ENCODE measurements at regions not wholly inside any gene's neighbourhood (a gene's known extent, or its start where the extent isn't known, plus 50 kb on each side); places are given as distances from the start of the nearest gene placed in this dataset.
A peak's percentile ranks its signal among the peaks of the same experiment; 100 is the strongest.
"Not testable (repeated sequence)": the region's sequence is repeated elsewhere in the genome, so short reads cannot be mapped to it uniquely, and the experiment has no call there.

GRCh38 chr6:85126485-85127167, 323.3 kb upstream of the NT5E start:
- peak; percentile 9 for DNase-seq

GRCh38 chr6:85125526-85125925, 324.4 kb upstream of the NT5E start:
- no peak for DNase-seq

DNA sequence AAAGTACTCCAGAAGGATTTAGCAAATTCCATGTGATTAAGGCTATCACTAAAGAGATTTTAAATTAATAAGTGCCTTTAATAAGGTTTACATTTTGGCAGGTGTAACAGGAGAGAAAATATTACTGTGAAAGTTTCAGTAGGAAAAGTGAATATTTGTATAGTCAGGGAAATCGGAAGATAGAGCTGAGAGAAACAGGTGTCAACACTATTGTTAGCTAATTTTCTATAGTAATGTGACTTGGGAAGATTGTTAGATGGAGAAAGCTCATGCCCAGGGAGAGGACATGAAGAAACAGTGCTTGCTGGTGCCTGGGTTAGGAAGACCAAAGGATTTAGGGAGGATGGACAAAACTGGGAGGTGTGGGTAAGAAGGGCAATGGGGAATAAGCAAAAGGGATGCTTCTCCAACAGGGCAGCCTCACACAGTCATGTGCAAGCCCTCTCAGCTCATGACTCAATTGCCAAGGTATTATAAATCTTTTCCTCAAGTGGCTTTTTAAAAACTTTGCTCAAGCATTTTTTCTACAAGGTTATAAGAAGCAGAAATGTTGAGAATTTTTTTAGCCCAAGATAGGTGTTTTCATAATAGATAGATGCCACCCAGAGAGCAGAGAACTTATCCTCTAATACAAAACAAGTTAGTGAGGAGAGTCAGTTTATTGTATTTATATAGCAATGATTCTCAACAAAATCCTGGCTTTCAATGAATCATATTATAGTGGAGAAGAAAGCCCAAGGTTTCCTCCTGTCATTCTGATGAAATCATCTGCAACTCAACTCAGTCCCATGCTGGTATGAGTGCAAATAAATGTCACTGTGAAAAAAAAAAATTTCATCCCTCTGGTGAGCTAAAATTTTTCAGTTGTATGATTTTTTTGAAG, 325.2 kb upstream of the NT5E start:
- DNase-seq, result no peak

DNA sequence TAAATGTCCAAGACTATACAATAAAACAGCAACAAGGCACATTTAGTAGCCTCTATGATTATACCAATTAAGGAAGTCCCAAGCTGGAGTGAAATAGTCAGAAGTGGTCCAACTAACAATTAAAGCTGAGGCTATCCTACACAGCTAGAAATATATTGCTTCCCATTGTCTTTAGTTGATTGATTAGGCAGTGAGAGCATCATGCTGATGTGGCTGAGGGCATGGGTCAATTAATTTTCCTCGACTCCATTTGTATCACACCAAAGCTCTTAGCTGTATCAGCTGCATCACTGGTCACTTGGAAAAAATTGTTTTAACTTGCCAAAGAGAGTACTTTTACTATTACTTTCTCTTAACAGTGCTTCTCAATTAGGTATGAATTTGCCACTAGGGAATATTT, 328.7 kb upstream of the NT5E start:
- no peak for DNase-seq

GRCh38 chr6:85118652-85119235, 331.1 kb upstream of the NT5E start:
- no peak for DNase-seq

DNA sequence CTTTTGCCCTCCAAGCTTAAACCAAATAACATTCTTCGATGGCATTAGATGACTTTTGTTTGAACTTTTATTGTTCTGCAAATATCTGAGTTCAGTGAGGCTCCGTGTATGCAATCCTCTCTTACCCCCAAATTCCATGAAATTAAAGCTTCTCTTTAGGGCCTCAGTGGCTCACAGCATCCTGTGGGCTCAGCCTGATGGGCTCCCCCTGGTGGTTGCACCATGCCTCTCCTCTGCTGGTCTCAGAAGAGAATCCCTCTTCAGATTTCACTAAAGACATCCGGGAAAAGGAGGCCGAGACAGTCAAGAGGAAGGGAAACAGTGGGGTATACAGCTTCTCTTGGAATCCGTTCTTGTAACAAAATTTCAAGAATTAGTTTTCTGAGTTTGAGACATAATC, 331.6 kb upstream of the NT5E start:
- no peak for DNase-seq

DNA sequence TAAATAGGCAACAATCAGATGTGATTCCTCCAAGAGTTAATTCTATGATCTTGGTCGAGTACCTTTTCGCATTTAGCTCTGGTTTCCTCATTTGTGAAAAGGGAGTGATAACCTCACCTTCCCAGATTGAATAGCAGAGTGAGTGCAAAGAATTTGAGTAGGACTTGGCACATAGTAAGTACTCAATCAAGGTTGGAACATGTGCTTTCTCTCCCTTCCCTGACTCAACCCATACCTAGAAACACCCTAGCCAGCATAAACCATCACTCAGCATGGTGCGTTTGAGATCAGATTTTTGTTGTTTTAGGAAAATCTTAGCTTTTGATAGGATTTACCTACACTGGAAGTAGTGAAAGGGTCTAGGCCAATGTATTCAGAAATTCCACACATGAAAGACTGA, 333.4 kb upstream of the NT5E start:
- DNase-seq, result no peak

DNA sequence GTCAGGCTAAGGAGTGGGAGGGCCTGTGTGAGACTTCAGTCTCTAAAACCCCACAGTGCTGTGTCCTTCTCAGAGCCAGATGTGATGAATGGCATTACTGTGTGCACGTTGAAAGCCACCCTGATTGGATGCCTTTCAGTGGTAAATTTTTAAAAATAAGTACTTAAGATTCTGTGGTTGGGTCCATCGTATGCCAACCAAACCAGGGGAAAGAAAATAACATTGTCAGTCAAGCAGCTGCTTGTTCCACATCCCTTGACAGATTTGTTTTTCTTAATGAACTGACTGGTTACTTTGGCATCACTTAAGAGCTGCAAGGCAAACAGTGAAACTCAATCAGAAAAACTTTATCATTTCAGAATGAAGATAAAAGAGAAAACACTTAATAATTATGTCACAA, 334.0 kb upstream of the NT5E start:
- DNase-seq, result no peak

DNA sequence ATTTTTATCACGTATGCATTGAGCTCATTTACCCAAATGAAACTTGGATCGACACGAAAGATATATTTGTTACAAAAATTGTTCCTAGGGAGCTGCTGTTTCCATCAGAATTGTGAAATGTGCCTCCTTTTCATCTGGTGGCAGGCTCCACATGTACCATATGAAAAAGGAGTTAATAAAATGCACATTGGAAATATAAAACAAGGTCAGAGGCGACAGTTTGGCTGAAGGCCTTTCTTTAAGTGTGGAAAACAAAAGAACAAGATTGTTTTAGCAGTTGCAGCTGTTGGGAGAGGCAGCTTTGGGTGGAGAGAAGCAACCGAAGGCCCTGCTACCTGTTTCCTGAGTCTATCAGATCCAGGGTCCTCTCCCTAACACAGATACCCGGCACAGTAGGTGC, 334.5 kb upstream of the NT5E start:
- DNase-seq, result no peak

- no peak for DNase-seq
Measured at GRCh38 chr6:85114581-85114935, 335.3 kb upstream of the NT5E start.

GRCh38 chr6:85113934-85114580, 335.8 kb upstream of the NT5E start:
- no peak for DNase-seq

GRCh38 chr6:85112540-85112939, 337.3 kb upstream of the NT5E start:
- DNase-seq, result no peak

DNA sequence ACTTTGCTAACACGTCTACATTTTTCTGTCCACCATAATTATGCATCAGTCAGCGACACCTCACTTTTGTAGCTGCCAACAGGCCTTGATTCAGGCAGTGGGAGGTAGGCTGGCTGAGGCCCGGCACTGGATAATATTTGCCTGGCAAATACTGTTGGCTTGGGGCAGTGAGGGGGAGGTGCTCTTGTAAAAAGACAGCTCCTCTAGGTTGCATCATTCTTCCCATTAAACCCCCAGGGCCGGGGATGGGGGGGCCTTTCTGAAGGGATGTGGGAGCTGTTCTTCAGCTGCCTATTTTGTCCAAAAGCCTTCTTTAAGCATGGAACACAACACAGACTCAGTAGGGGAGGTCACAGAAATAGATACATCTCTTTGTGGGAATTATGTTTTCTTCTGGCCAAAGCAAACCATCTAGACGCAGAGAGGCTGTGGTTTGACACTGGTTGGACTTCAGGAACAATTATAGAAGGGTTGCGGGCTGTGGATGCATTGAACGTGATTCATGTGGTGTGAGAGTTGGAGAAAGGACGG, 338.3 kb upstream of the NT5E start:
- DNase-seq, result no peak

DNA sequence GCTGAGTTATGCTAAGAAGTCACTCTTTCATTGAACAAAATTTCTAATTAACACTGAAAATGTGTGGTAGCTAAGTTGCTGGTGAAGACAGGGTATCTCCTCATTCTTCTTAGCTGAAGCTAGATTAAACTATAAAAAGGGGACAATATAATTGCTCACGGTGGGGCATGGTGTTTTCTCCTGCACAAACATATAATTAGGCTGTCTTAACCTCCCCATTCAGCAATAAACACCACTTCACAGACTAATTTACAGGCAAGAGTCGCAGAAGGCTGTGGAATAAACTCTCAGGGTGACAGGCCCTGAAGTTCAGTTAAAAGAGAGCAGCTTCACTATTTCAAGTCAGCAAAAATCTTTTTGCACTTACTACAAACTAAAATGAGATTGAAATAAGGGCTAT, 338.9 kb upstream of the NT5E start:
- DNase-seq, result no peak

DNA sequence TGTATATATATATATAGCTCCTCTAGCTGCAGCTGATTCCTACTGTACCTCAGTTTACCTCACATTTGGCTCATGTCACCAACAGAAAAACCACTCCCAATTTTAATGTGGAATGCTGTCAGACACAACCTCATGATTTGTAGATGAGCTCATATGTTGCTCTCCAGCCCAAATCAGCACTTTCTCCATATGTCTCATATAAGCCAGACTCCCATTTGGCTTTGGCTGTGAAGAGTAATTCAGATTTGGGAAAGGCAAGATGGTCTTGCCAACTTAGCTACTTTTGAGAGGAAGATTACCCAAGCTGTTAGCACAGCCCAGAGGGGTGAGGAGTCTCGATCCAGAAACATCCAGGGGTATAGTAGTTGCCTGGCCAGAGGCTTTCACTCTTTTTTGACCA, 342.2 kb upstream of the NT5E start:
- DNase-seq, result no peak

DNA sequence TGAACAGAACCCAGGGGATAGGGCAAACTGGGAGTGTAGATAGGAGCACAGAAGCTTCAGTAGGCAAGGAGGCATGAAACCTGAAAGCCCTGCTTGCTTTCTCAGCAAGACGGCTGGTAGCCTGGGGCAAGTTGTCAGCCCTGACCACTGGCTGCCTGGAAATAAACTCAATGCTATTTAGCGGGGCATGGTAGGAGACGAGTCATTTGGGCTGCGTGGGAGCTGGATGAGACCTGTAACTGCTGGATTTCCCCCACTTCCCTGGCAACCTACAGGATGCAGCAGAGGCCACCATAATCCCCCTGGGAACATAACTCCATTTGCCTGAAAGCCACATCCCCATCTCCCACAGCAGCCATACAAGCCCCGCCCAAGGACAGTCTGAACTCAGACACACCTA, 332.6 kb upstream of the TBX18 start:
- no peak for DNase-seq

DNA sequence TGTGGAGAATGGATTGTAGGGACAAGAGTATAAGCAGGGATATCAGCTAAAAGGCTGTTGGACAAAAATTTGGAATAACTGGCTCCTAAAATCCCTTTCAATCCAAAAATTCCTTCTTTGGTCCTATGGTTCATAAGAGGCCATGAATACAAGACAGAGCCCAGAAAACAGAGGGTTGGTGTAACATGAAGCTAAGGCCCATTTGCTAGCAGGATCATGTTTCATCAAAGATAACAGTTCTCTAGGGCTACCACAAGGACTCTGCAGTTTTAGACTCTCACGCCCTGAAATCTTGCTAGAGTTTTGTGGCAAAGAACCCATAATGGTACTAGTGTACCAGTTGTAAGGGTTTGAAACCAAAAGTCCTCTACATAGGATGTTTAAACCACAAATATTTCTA, 327.8 kb upstream of the TBX18 start:
- no peak for DNase-seq

DNA sequence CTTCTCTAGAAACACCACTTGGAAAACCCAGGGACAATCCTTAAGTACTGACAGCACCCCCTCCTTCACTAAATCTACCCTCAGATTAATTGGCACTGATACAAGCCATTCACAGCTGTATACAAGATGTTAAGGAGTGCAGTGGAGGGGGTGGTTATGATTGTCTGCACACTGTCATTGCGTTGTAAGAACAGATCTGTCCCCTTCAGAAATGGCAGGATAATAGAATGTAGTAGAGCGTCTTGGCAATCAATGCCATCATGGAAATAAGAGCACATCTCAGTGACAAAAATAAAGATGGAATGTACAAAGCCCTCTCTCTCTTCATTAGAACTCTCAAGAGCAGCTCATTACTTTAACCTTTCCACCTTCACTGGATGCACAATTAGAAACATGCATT, 324.9 kb upstream of the TBX18 start:
- DNase-seq, result no peak

DNA sequence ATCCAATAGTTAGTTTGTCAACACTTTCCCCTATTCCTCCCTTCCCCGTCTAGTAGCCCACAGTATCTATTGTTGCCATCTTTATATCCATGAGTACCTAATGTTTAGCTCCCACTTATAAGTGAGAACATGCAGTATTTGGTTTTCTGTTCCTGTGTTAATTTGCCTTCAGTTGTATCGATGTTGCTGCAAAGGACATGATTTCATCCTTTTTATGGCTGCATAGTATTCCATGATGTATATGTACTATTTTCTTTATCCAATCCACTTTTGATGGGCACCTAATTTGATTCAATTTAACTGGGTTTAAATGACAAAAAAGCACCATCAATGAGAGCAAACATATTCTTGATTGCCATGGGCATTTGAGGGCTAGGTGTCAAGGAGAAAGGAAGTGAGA, 321.5 kb upstream of the TBX18 start:
- no peak for DNase-seq

GRCh38 chr6:85081102-85081501, 316.7 kb upstream of the TBX18 start:
- no peak for DNase-seq

- DNase-seq, result no peak
Measured at GRCh38 chr6:85079761-85080160, 315.4 kb upstream of the TBX18 start.

GRCh38 chr6:85078058-85078457, 313.7 kb upstream of the TBX18 start:
- no peak for DNase-seq

- DNase-seq, result no peak
Measured at GRCh38 chr6:85077098-85077497, 312.7 kb upstream of the TBX18 start.

DNA sequence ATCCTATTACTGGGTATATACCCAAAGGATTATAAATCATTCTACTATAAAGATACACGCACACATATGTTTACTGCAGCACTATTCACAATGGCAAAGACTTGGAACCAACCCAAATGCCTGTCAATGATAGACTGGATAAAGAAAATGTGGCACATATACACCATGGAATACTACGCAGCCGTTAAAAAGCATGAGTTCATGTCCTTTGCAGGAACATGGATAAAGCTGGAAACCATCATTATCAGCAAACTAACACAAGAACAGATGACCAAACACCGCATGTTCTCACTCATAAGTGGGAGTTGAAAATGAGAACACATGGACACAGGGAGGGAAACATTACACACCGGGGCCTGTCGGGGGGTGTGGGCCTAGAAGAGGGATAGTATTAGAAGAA, 307.4 kb upstream of the TBX18 start:
- not testable (repeated sequence) for DNase-seq
